Brain microvascular endothelial cell (primary cell): ENCODE measurements at regions not wholly inside any gene's neighbourhood (a gene's known extent, or its start where the extent isn't known, plus 50 kb on each side); places are given as distances from the start of the nearest gene placed in this dataset.

Experiments used
- DNase-seq: peaks from one replicate; pipeline ENCODE4 v3.0.0-alpha.2; 2020
- H3K27ac ChIP-seq: fragments of 250-450 bp; sonication (Bioruptor Pico); 2 replicates; pipeline ENCODE4 v1.5.1; 2020; ENCODE audit warnings: mild to moderate bottlenecking, moderate library complexity
- H3K27me3 ChIP-seq: fragments of 250-450 bp; sonication (Bioruptor Pico); replicated peaks from 2 replicates; pipeline ENCODE4 v1.5.1; 2020; ENCODE audit warnings: mild to moderate bottlenecking
- H3K36me3 ChIP-seq: fragments of 250-450 bp; sonication (Bioruptor Pico); replicated peaks from 2 replicates; pipeline ENCODE4 v1.5.1; 2020; ENCODE audit warnings: mild to moderate bottlenecking
- H3K4me3 ChIP-seq: 2 replicates; pipeline ENCODE4 v1.5.1; 2011; ENCODE audit warnings: low read depth, mild to moderate bottlenecking, control low read depth, low read length, moderate library complexity
- CTCF ChIP-seq: IDR thresholded peaks from 2 replicates; pipeline ENCODE4 v1.5.1; 2011; ENCODE audit warnings: low read depth, mild to moderate bottlenecking, moderate library complexity, low read length, control low read depth, inconsistent platforms; ENCODE audit errors: missing control alignments
- in situ Hi-C: cut with HindIII; loops from 2 replicates; pipeline ENCODE4 v1.10.0; 2017; ENCODE audit warnings: low sequenced_read_pairs, low pct_ligation_motif_present

DNA sequence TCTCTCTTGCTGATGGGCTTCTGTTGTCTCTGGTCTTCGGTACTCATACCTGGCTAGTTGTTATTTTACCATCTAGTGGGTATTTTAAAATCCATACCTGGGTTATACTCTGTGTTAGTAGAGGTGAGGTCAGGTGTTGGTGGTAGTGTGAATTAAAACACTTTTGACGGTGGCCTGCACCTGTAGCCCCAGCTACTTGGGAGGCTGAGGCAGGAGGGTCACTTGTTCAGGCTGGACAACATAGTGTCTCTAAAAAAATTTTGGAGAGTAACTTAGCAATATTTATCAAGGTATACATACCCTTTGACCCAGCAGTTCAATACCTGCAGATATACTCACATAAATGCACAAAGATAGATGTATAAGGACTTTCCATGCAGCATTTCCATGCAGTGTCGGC is 55.4 kb downstream of the GSX1 start:
- no peak for TF ChIP-seq CTCF
- no peaks in the 10 kb centered on the region for H3K27me3 ChIP-seq
- H3K4me3 ChIP-seq: no peak overlapping the region
- in situ Hi-C loops: no loop called here
- DNase-seq: no peak
- H3K27ac ChIP-seq: no peak overlapping the region
- no peaks in the 10 kb centered on the region for H3K36me3 ChIP-seq

DNA sequence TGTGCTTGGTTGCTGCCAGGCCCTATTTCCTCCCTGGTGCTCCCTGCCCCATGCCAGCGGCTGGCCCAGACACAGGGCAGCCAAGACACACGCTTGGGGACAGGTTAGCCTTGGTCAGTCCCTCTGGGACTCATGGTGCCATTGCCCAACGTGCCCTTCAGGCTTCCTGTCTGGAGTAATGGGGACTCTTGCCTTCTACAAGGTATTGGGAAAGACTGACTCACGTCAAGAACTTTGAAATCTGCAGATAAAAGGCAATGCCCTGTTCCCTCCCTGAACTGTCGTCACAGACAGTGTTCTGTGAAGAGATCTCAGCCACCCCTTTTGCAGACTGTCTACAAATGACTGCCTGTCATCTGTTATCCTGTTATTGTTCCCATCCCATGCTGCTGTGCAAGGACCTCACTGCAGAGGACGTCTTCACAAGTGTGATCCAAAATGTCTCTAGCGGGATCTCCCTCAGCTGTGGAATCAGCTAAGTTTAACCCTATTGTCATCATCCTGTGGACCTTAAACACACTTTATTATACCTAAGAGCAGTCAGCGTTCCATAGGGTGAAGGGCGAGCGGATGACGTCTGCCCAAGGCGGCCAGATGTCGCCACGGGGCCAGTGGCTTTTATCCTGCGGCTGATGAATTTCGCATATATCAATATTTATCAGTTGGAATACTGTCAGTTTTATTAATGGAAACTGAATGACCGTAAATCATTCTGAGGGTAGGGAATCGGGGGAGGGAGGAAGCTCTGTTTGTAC is 59.0 kb downstream of the GSX1 start:
- in situ Hi-C loops: no loop called here
- no peak for DNase-seq
- no peaks in the 10 kb centered on the region for H3K27me3 ChIP-seq

DNA sequence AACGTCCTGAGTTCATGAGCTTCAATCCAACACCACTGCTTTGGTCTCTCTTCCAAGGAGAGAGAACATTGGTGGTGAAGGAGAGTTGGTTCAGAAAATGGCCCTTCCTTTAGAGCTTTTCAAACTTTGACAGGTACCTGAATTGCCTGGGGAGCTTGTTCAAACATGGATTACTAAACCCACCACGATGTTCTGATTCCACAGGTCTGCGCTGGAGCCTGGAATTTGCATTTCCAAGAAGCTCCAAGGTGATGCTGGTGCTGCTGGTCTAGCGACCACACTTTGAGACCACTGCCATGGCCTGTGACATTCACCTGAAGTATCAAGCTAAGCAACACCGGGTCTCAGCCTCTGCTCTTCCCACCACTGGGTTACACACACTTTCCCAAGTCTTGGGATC is 60.2 kb downstream of the GSX1 start:
- no peaks in the 10 kb centered on the region for H3K36me3 ChIP-seq
- H3K27me3 ChIP-seq: no peaks in the 10 kb centered on the region
- no peak overlapping the region for H3K27ac ChIP-seq
- DNase-seq: no peak
- no peak overlapping the region for H3K4me3 ChIP-seq
- in situ Hi-C loops: no loop called here
- TF ChIP-seq CTCF: no peak

More for the DNA sequence above, 59.0 kb downstream of the GSX1 start:
- TF ChIP-seq CTCF: no peak
- no peak overlapping the region for H3K27ac ChIP-seq
- no peaks in the 10 kb centered on the region for H3K36me3 ChIP-seq
- no peak overlapping the region for H3K4me3 ChIP-seq

GRCh38 chr13:27853335-27853734 is 61.1 kb downstream of the GSX1 start:
- TF ChIP-seq CTCF: no peak
- Histone ChIP-seq H3K36me3 (no peaks in the 10 kb centered on the region), H3K27me3 (no peaks in the 10 kb centered on the region), H3K27ac (no peak overlapping the region), H3K4me3 (no peak overlapping the region)
- no peak for DNase-seq
- in situ Hi-C loops: no loop called here

DNA sequence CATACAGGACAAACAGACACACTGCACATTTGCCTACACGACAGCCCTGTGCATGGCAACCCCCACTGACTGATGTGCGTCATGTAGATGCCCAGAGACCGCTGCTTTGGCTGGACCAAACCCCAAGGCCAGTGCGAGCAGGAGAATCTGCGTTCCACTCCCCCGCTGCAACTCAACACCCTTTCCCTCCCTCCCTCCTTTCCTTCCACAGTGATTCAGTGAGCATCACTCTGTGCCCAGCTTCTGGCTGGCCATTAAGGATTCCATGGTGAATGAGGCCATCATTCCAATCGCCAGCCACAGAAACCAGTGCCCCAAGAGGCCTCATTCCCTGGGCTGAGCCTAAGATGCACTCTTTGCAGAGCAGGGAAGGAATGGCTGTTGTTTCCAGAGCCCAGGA is 61.6 kb downstream of the GSX1 start:
- H3K4me3 ChIP-seq: no peak overlapping the region
- DNase-seq: no peak
- in situ Hi-C loops: no loop called here
- TF ChIP-seq CTCF: no peak
- no peaks in the 10 kb centered on the region for H3K27me3 ChIP-seq
- H3K36me3 ChIP-seq: no peaks in the 10 kb centered on the region
- no peak overlapping the region for H3K27ac ChIP-seq

DNA sequence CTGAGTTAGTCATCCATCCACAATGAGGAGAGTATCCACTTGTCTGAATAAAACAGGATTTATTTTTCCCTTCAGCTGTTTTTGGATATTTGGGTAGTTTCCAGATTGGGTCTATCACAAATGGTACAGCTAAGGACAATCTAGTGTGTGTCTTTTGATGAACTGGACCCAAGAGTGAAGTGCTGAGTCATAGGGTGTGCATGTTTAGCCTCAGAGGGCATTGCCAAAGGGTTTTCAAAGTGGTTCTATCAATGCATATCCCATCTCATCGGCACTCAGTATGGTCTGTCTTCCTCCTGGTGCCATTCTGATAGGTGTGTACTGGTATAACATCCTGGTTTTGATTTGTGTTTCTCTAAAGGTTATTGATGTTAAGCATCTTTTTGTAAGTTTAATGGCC is 62.3 kb downstream of the GSX1 start:
- no peak for TF ChIP-seq CTCF
- in situ Hi-C loops: no loop called here

More for the DNA sequence above, 62.3 kb downstream of the GSX1 start:
- no peaks in the 10 kb centered on the region for H3K27me3 ChIP-seq
- no peaks in the 10 kb centered on the region for H3K36me3 ChIP-seq
- no peak overlapping the region for H3K4me3 ChIP-seq
- no peak overlapping the region for H3K27ac ChIP-seq
- no peak for DNase-seq
